SK-N-SH (cell line): ENCODE measurements at regions not wholly inside any gene's neighbourhood (a gene's known extent, or its start where the extent isn't known, plus 50 kb on each side); places are given as distances from the start of the nearest gene placed in this dataset.

ENCODE experiments used
- CTCF ChIA-PET: fragments of 300-600, 350-600 bp; formaldehyde crosslinking; extraction: SDS; loops from one replicate; lab custom pipeline; 2021; lab: Yijun Ruan, JAX
- POLR2A ChIA-PET: fragments of 350-600 bp; sonication (Branson Sonifier 250); formaldehyde crosslinking; extraction: SDS; loops from one replicate; lab custom pipeline; 2020; ENCODE audit warnings: antibody characterized with exemption, inconsistent platforms; lab: Yijun Ruan, JAX
- DNase-seq: peaks from one replicate; pipeline ENCODE4 v3.0.0; 2012
- H2AFZ ChIP-seq: fragments of 200-600 bp; sonication (generic); 2 replicates; pipeline ENCODE4 v1.8.1; 2016; ENCODE audit warnings: antibody characterized with exemption, mild to moderate bottlenecking, low read depth
- H3F3A ChIP-seq: fragments of 200-600 bp; sonication (generic); replicated peaks from 2 replicates; pipeline ENCODE3; 2016; ENCODE audit warnings: antibody characterized with exemption, mild to moderate bottlenecking; ENCODE audit not compliant: insufficient read depth
- H3K27ac ChIP-seq, 2 experiments: fragments of 200-500 bp in 1 of 2; fragments of 200-600 bp in 1 of 2; sonication (Bioruptor generic) in 1 of 2; sonication (generic), shearing (Covaris generic) in 1 of 2; 2 replicates each; pipeline versions ENCODE4 v1.5.1 to v1.6.1; 2014 to 2016; ENCODE audit warnings: low read depth in 2 of 2, inconsistent platforms in 1 of 2, low read length in 1 of 2, mild to moderate bottlenecking in 1 of 2, mixed read lengths in 1 of 2
- H3K27me3 ChIP-seq: fragments of 200-600 bp; sonication (generic), shearing (Covaris generic); 2 replicates; pipeline ENCODE4 v1.6.1; 2016; ENCODE audit warnings: mixed run types; ENCODE audit not compliant: insufficient read depth
- H3K36me3 ChIP-seq, 2 experiments: fragments of 200-500 bp in 1 of 2; fragments of 200-600 bp in 1 of 2; sonication (Bioruptor generic) in 1 of 2; sonication (generic) in 1 of 2; replicated peaks in 1 of 2; 2 replicates each; pipeline versions ENCODE3 to v1.5.1; 2014 to 2016; ENCODE audit warnings: low read length in 1 of 2, mild to moderate bottlenecking in 1 of 2; ENCODE audit not compliant: insufficient read depth in 2 of 2, control insufficient read depth in 1 of 2
- H3K4me1 ChIP-seq, 2 experiments: fragments of 200-500 bp in 1 of 2; fragments of 200-600 bp in 1 of 2; sonication (Bioruptor generic) in 1 of 2; sonication (generic), shearing (Covaris generic) in 1 of 2; 2 replicates each; pipeline versions ENCODE4 v1.5.1 to v1.6.1; 2014 to 2016; ENCODE audit warnings: low read depth in 1 of 2, low read length in 1 of 2, mixed run types in 1 of 2; ENCODE audit not compliant: insufficient read depth in 2 of 2, control insufficient read depth in 1 of 2
- H3K4me2 ChIP-seq: fragments of 200-600 bp; sonication (generic), shearing (Covaris generic); 2 replicates; pipeline ENCODE4 v1.6.1; 2017; ENCODE audit warnings: mixed run types
- H3K4me3 ChIP-seq, 2 experiments: fragments of 200-500 bp in 1 of 2; fragments of 200-600 bp in 1 of 2; sonication (Bioruptor generic) in 1 of 2; sonication (generic), shearing (Covaris generic) in 1 of 2; 2 replicates each; pipeline versions ENCODE4 v1.5.1 to v1.8.1; 2014 to 2016; ENCODE audit warnings: low read depth in 2 of 2, inconsistent platforms in 1 of 2, low read length in 1 of 2, mild to moderate bottlenecking in 1 of 2, mixed read lengths in 1 of 2, moderate library complexity in 1 of 2
- H3K79me2 ChIP-seq: fragments of 200-600 bp; sonication (generic); 2 replicates; pipeline ENCODE4 v1.8.1; 2017; ENCODE audit warnings: mild to moderate bottlenecking; ENCODE audit not compliant: insufficient read depth
- H3K9ac ChIP-seq: fragments of 200-600 bp; sonication (generic); 2 replicates; pipeline ENCODE4 v1.6.1; 2017; ENCODE audit warnings: mixed run types
- H3K9me2 ChIP-seq: fragments of 200-600 bp; sonication (generic); 2 replicates; pipeline ENCODE4 v1.6.1; 2017; ENCODE audit warnings: mixed run types
- H3K9me3 ChIP-seq: fragments of 200-600 bp; sonication (generic); 2 replicates; pipeline ENCODE4 v1.6.1; 2017; ENCODE audit warnings: mixed run types, mild to moderate bottlenecking, moderate library complexity
- H4K20me1 ChIP-seq: fragments of 200-600 bp; sonication (generic); 2 replicates; pipeline ENCODE4 v1.6.1; 2017; ENCODE audit warnings: mild to moderate bottlenecking, mixed run types; ENCODE audit not compliant: insufficient read depth
- CHD2 ChIP-seq: fragments of 150-350 bp; IDR thresholded peaks from 2 replicates; pipeline ENCODE4 v1.6.1; 2018; ENCODE audit warnings: low read length; ENCODE audit not compliant: partially characterized antibody
- EP300 ChIP-seq, 2 experiments: IDR thresholded peaks; 2 replicates each; pipeline versions ENCODE4 v1.4.0 to v1.6.1; 2012; ENCODE audit warnings: borderline replicate concordance in 1 of 2, low read depth in 1 of 2, low read length in 1 of 2
- FOSL2 ChIP-seq: IDR thresholded peaks from 2 replicates; pipeline ENCODE4 v1.4.0; 2012; ENCODE audit warnings: low read depth, mild to moderate bottlenecking, moderate library complexity, borderline replicate concordance
- MEF2A ChIP-seq: IDR thresholded peaks from 2 replicates; pipeline ENCODE4 v1.4.0; 2012; ENCODE audit warnings: low read depth, borderline replicate concordance
- MXI1 ChIP-seq: IDR thresholded peaks from 2 replicates; pipeline ENCODE4 v1.6.1; 2012; ENCODE audit warnings: mild to moderate bottlenecking, low read depth, low read length, improper control_type of control experiment
- NRF1 ChIP-seq: IDR thresholded peaks from 2 replicates; pipeline ENCODE4 v1.6.1; 2012; ENCODE audit warnings: low read depth, mild to moderate bottlenecking, low read length
- POLR2AphosphoS5 ChIP-seq: IDR thresholded peaks from 2 replicates; pipeline ENCODE4 v1.6.1; 2012; ENCODE audit warnings: low read depth, low read length
- TCF12 ChIP-seq: IDR thresholded peaks from 2 replicates; pipeline ENCODE4 v1.4.0; 2012
- TEAD4 ChIP-seq: IDR thresholded peaks from 2 replicates; pipeline ENCODE4 v1.4.0; 2012; ENCODE audit warnings: mild to moderate bottlenecking, borderline replicate concordance; ENCODE audit not compliant: insufficient read depth
- YY1 ChIP-seq: IDR thresholded peaks from 2 replicates; pipeline ENCODE4 v1.4.0; 2012; ENCODE audit warnings: low read depth, mild to moderate bottlenecking
- WGBS: methylation state at CpG from one replicate; pipeline ENCODE4 v1.1.6; 2017; ENCODE audit warnings: low lambda C conversion rate; 5-methylcytosine and 5-hydroxymethylcytosine counted together
- TF ChIP-seq, protein P1 (sequence below): fragments of 150-350 bp; IDR thresholded peaks from 2 replicates; pipeline ENCODE4 v1.6.1; 2016; ENCODE audit warnings: mild to moderate bottlenecking, low read depth, low read length
- TF ChIP-seq, protein P2 (sequence below): IDR thresholded peaks from 2 replicates; pipeline ENCODE4 v1.4.0; 2012; ENCODE audit warnings: low read depth, borderline replicate concordance
- TF ChIP-seq, protein P3 (sequence below): fragments of 200-600 bp; sonication (generic); IDR thresholded peaks from 2 replicates; pipeline ENCODE4 v1.6.1; 2017; ENCODE audit warnings: antibody characterized with exemption, mild to moderate bottlenecking, moderate library complexity
- TF ChIP-seq, protein P4 (sequence below): IDR thresholded peaks from 2 replicates; pipeline ENCODE4 v1.4.0; 2012; ENCODE audit warnings: low read depth, borderline replicate concordance
- TF ChIP-seq, protein P5 (sequence below): IDR thresholded peaks from 2 replicates; pipeline ENCODE4 v1.6.1; 2012; ENCODE audit warnings: mild to moderate bottlenecking, low read depth, low read length, moderate library complexity

DNA sequence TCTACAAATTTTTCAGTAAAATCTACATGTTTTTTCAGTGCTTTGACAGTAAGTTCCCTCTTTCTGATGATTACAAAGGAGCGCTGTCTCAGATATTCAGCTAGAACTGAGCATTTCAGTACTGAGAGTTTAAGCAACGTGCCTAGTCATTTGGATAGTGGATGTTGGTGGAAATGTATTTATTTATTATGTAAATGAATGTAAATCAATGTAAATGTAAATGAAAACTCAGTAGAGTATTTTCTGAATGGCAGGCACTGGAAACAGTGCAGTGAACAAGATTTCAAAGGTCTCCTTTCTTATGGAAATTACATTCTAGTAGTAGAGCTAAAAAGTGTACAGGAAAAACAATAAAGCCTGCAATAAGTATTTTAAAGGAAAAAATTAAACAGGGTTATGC lies 370.2 kb upstream of the SPANXN4 start:
- no peak overlapping the region for H3K4me3 ChIP-seq
- no peak for DNase-seq
- H2AFZ ChIP-seq = no peak overlapping the region
- H4K20me1 ChIP-seq = no peaks in the 10 kb centered on the region
- 4% methylated on average over 2 of the region's 2 CpGs for WGBS
- no peak overlapping the region for H3K4me2 ChIP-seq
- H3K9me3 ChIP-seq = no peaks in the 10 kb centered on the region
- H3K36me3 ChIP-seq = no peaks in the 10 kb centered on the region
- POLR2A ChIA-PET = no interaction called here
- H3K9me2 ChIP-seq = no peaks in the 10 kb centered on the region
- TF ChIP-seq EP300 (IDR thresholded peaks at IDR 0.05; ENCODE audit: borderline replicate concordance in 1 of 2, low read depth in 1 of 2, low read length in 1 of 2) (no peak), FOSL2 (no peak), TEAD4 (no peak), YY1 (no peak), MEF2A (no peak)
- TF ChIP-seq, protein P1, sequence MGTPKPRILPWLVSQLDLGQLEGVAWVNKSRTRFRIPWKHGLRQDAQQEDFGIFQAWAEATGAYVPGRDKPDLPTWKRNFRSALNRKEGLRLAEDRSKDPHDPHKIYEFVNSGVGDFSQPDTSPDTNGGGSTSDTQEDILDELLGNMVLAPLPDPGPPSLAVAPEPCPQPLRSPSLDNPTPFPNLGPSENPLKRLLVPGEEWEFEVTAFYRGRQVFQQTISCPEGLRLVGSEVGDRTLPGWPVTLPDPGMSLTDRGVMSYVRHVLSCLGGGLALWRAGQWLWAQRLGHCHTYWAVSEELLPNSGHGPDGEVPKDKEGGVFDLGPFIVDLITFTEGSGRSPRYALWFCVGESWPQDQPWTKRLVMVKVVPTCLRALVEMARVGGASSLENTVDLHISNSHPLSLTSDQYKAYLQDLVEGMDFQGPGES = no peak
- TF ChIP-seq, protein P2, sequence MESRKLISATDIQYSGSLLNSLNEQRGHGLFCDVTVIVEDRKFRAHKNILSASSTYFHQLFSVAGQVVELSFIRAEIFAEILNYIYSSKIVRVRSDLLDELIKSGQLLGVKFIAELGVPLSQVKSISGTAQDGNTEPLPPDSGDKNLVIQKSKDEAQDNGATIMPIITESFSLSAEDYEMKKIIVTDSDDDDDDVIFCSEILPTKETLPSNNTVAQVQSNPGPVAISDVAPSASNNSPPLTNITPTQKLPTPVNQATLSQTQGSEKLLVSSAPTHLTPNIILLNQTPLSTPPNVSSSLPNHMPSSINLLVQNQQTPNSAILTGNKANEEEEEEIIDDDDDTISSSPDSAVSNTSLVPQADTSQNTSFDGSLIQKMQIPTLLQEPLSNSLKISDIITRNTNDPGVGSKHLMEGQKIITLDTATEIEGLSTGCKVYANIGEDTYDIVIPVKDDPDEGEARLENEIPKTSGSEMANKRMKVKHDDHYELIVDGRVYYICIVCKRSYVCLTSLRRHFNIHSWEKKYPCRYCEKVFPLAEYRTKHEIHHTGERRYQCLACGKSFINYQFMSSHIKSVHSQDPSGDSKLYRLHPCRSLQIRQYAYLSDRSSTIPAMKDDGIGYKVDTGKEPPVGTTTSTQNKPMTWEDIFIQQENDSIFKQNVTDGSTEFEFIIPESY = no peak
- TF ChIP-seq, all 33 proteins: peak for 0
- Histone ChIP-seq H3F3A (no peaks in the 10 kb centered on the region), H3K27ac (no peak overlapping the region), H3K27me3 (no peaks in the 10 kb centered on the region), H3K79me2 (no peaks in the 10 kb centered on the region), H3K4me1 (no peaks in the 10 kb centered on the region), H3K9ac (no peak overlapping the region)
- CTCF ChIA-PET = no interaction called here

DNA sequence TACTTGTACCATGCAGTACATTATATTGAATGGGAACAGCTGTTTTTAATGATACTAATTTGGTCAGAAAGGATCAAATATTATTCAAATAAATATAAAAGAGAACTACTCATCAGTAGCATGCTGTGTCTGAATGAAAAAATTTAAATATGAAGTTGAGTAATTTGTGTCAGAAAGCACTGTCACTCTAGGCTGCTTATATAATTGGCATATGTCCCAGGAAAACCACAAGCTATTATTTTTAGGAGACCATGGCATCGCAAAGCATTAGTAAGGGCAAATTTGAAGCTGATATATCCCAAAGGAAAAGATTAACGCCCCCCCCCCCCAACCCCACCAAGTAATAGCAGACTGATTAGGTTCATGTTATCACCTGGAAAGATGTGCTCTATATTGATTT lies 388.5 kb upstream of the SPANXN4 start:
- Histone ChIP-seq H3F3A (no peaks in the 10 kb centered on the region), H3K27ac (no peak overlapping the region), H3K4me3 (no peak overlapping the region), H3K9ac (no peak overlapping the region), H3K4me1 (no peaks in the 10 kb centered on the region), H2AFZ (no peak overlapping the region), H3K27me3 (no peaks in the 10 kb centered on the region), H3K36me3 (no peaks in the 10 kb centered on the region), H3K9me2 (no peaks in the 10 kb centered on the region), H3K9me3 (no peaks in the 10 kb centered on the region), H3K79me2 (no peaks in the 10 kb centered on the region), H3K4me2 (no peak overlapping the region), H4K20me1 (no peaks in the 10 kb centered on the region)
- 6% methylated on average over 2 of the region's 2 CpGs for WGBS
- ChIA-PET CTCF (no interaction called here), POLR2A (no interaction called here)
- no peak for DNase-seq
- TF ChIP-seq, protein P3, sequence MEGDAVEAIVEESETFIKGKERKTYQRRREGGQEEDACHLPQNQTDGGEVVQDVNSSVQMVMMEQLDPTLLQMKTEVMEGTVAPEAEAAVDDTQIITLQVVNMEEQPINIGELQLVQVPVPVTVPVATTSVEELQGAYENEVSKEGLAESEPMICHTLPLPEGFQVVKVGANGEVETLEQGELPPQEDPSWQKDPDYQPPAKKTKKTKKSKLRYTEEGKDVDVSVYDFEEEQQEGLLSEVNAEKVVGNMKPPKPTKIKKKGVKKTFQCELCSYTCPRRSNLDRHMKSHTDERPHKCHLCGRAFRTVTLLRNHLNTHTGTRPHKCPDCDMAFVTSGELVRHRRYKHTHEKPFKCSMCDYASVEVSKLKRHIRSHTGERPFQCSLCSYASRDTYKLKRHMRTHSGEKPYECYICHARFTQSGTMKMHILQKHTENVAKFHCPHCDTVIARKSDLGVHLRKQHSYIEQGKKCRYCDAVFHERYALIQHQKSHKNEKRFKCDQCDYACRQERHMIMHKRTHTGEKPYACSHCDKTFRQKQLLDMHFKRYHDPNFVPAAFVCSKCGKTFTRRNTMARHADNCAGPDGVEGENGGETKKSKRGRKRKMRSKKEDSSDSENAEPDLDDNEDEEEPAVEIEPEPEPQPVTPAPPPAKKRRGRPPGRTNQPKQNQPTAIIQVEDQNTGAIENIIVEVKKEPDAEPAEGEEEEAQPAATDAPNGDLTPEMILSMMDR = no peak
- TF ChIP-seq TCF12 (no peak), MXI1 (no peak), NRF1 (no peak), CHD2 (no peak), POLR2AphosphoS5 (no peak)
- TF ChIP-seq, protein P1 = no peak
- TF ChIP-seq, protein P4, sequence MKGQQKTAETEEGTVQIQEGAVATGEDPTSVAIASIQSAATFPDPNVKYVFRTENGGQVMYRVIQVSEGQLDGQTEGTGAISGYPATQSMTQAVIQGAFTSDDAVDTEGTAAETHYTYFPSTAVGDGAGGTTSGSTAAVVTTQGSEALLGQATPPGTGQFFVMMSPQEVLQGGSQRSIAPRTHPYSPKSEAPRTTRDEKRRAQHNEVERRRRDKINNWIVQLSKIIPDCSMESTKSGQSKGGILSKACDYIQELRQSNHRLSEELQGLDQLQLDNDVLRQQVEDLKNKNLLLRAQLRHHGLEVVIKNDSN = no peak
- TF ChIP-seq, protein P5, sequence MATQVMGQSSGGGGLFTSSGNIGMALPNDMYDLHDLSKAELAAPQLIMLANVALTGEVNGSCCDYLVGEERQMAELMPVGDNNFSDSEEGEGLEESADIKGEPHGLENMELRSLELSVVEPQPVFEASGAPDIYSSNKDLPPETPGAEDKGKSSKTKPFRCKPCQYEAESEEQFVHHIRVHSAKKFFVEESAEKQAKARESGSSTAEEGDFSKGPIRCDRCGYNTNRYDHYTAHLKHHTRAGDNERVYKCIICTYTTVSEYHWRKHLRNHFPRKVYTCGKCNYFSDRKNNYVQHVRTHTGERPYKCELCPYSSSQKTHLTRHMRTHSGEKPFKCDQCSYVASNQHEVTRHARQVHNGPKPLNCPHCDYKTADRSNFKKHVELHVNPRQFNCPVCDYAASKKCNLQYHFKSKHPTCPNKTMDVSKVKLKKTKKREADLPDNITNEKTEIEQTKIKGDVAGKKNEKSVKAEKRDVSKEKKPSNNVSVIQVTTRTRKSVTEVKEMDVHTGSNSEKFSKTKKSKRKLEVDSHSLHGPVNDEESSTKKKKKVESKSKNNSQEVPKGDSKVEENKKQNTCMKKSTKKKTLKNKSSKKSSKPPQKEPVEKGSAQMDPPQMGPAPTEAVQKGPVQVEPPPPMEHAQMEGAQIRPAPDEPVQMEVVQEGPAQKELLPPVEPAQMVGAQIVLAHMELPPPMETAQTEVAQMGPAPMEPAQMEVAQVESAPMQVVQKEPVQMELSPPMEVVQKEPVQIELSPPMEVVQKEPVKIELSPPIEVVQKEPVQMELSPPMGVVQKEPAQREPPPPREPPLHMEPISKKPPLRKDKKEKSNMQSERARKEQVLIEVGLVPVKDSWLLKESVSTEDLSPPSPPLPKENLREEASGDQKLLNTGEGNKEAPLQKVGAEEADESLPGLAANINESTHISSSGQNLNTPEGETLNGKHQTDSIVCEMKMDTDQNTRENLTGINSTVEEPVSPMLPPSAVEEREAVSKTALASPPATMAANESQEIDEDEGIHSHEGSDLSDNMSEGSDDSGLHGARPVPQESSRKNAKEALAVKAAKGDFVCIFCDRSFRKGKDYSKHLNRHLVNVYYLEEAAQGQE = no peak
